GM12891 (cell line): ENCODE measurements at regions not wholly inside any gene's neighbourhood (a gene's known extent, or its start where the extent isn't known, plus 50 kb on each side); places are given as distances from the start of the nearest gene placed in this dataset.

ENCODE experiments used
- DNase-seq: peaks from one replicate; pipeline ENCODE4 v3.0.0; 2011; ENCODE audit warnings: low spot score; ENCODE audit not compliant: insufficient read length
- FAIRE-seq: peaks from 2 replicates; lab custom pipeline; 2011; peaks lifted over from hg19 to GRCh38; lab: Jason Lieb, UNC
- PAX5 ChIP-seq: IDR thresholded peaks from 2 replicates; pipeline ENCODE4 v1.6.1; 2011; ENCODE audit warnings: low read length, moderate library complexity, mild to moderate bottlenecking; ENCODE audit not compliant: insufficient read depth, severe bottlenecking
- POLR2A ChIP-seq: IDR thresholded peaks from 2 replicates; pipeline ENCODE4 v1.6.1; 2011; ENCODE audit warnings: low read depth, low read length, control low read depth
- POLR2AphosphoS5 ChIP-seq: IDR thresholded peaks from 2 replicates; pipeline ENCODE4 v1.6.1; 2011; ENCODE audit warnings: low read depth, low read length, control low read depth
- POU2F2 ChIP-seq: IDR thresholded peaks from 2 replicates; pipeline ENCODE4 v1.6.1; 2011; ENCODE audit warnings: low read depth, mild to moderate bottlenecking, control low read depth, low read length, moderate library complexity
- SPI1 ChIP-seq: IDR thresholded peaks from 2 replicates; pipeline ENCODE4 v1.6.1; 2011; ENCODE audit warnings: low read depth, low read length, control low read depth
- TAF1 ChIP-seq: IDR thresholded peaks from 2 replicates; pipeline ENCODE4 v1.6.1; 2011; ENCODE audit warnings: low read depth, low read length, control low read depth

DNA sequence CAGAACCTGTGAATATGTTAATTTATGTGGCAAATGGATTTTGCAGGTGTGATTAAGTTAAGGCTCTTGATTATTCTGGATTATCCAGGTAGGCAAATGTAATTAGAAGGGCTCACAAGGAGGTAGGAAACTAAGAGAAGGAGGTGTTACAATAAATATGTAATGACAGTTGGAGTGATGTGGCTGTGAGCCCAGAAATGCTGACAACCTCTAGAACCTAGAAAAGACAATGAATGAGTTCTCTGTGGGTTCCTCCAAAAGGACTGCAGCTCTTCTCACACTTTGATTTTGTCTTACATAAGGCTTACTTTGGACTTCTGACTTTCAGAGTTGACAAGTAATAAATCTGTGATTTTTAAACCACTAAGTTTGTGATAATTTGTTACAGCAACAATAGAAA is 406.6 kb upstream of the EPHA7 start:
- TF ChIP-seq PAX5 (no peak), SPI1 (no peak), TAF1 (no peak), POLR2A (no peak), POLR2AphosphoS5 (no peak), POU2F2 (no peak)
- DNase-seq = no peak
- no peak for FAIRE-seq

DNA sequence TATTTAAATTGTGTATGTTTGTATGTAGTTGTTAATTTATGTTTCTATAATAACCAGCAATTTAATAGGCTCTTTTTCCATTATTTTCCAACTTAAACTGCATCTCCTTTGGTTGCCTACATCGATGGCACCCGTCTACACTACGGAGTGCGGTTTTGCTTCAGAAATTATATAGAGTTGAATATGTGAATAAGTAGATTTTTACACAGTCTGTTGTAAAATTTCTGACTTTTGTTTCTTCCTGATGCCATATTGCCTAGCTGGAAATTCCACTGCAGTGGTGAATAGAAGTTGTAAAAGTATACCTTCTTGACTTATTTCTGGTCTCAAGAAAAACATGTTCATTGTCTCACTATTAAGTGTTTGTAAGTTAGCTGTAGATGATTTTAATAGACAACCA is 404.1 kb upstream of the EPHA7 start:
- TF ChIP-seq POLR2AphosphoS5 (no peak), POLR2A (no peak), SPI1 (no peak), TAF1 (no peak), POU2F2 (no peak), PAX5 (no peak)
- no peak for FAIRE-seq
- no peak for DNase-seq

DNA sequence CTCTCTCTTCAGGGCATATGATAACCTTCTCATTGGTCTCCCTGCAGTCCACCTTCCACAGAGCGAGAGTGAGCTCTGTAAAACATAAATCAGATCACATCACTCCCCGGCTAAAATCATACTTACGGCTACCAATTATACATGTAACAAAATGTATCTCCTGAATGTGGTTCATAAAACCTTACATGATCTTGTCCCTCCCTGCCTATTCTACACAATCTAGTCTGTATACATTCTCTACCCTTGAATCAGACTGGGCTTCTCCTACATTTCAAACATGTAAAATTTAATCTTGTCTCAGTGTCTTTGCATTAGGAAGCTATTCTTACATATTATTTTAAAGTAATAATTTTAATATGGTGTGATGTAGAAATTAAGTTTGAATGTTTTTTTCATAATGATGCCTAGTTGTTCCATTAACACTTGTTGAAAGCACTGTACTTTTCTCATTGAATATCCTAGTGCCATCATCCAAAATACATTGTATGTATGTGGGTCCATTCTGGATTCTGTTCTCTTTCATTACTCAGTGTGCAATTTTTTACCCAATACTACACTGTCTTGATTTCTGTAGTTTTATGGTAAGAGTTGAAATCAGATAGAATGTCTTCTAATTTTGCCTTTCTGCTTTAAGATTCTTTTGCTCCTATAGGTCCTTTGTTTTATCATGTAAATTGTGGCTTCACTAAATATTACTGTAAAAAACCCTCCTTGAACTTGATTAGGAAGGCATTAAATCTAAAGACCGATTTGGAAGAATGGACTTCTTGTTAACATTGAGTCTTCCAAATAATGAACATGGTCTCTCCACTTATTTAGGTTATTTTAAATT is 403.3 kb upstream of the EPHA7 start:
- no peak for DNase-seq
- no peak for FAIRE-seq
- TF ChIP-seq POU2F2 (no peak), POLR2AphosphoS5 (no peak), PAX5 (no peak), POLR2A (no peak), TAF1 (no peak), SPI1 (no peak)

DNA sequence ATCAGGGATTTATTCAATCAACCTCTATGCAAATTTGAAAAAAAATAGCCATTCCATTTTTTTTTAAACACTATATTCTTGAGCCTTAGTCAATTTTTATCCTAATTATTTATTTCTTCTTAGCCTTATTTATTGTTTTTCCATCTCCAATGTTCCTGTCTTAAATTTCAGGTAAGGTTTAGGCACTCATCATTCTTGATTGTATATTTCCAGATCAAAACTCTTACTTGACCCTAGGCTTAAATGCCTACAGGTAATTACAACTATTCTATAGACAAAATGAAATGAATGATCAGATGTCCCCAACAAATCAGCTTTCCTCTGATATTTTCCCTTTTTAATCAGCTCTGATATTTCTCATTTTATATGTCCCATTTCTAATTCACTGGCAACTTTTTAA is 402.6 kb upstream of the EPHA7 start:
- TF ChIP-seq POLR2AphosphoS5 (no peak), TAF1 (no peak), POLR2A (no peak), POU2F2 (no peak), PAX5 (no peak), SPI1 (no peak)
- FAIRE-seq (no peak), DNase-seq (no peak)

DNA sequence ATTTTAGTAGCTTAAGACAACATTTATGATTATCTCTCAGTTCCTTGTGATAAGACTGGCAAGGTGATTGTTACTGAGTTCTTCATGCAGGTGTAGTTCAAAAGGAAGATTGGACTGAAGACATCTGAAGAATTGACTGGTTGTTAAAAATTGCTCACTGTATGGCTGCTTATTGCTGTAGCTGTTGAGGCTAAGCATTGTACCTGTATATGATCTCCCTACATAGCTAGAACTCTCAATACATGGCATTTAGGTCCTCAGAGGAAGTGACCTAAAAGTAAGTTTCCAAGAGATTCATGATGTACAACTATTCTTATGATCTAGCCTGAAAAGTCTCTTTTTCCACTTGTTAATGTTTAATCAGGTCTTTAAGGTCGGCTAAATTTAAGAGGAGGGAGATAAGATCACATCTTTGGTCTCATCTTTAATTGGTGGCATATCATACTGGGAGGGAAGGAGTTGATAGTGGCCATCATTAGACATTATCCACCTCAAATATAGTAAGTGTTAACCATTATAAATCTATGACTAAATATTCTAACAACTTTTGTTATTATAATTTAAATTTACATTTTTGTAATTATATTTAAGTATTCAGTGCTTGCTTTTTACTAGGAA is 401.2 kb upstream of the EPHA7 start:
- FAIRE-seq = no peak

DNA sequence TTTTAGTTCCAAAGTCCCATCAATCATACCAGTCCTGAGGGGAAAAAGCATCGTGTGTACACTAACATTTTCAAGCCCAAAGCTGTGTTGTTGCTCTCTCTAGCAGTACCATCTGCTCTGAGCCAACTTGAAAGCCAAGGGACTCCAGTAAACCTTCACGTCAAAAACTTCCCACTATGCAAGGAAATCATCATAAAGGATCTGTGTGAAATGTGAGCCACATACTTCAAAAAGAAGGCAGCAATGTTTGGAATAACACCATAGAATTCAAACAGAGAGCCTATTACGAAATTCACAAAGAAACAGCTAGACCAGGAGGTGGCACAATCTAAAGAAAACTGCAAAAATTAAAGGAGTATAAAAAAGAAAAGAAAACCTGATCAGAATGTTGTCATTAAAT is 399.8 kb upstream of the EPHA7 start:
- no peak for DNase-seq
- no peak for FAIRE-seq
- TF ChIP-seq PAX5 (no peak), SPI1 (no peak), POLR2A (no peak), POLR2AphosphoS5 (no peak), POU2F2 (no peak), TAF1 (no peak)

More for the DNA sequence above, 401.2 kb upstream of the EPHA7 start:
- DNase-seq = no peak
- TF ChIP-seq SPI1 (no peak), POU2F2 (no peak), POLR2A (no peak), PAX5 (no peak), POLR2AphosphoS5 (no peak), TAF1 (no peak)

DNA sequence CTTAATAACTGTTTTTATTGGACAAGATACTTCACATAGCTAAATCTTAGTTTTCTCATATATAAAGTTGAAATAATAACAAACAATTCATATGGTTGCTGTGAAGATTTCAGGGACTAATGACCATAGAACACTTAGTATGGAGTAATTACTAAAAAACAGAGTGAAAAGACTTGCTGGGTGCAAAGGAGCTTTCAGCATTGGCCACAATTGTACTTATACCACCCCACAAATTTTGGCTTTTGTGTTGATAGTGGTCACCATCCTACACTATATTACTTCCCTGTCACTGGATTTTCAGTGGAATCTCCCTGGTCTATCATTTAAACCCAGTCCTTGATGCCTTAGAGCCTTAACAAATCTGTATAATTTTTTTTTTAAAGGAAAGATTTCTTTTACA is 398.6 kb upstream of the EPHA7 start:
- FAIRE-seq (no peak), DNase-seq (no peak)
- no peak for TF ChIP-seq POLR2A
- TF ChIP-seq PAX5 = no peak

DNA sequence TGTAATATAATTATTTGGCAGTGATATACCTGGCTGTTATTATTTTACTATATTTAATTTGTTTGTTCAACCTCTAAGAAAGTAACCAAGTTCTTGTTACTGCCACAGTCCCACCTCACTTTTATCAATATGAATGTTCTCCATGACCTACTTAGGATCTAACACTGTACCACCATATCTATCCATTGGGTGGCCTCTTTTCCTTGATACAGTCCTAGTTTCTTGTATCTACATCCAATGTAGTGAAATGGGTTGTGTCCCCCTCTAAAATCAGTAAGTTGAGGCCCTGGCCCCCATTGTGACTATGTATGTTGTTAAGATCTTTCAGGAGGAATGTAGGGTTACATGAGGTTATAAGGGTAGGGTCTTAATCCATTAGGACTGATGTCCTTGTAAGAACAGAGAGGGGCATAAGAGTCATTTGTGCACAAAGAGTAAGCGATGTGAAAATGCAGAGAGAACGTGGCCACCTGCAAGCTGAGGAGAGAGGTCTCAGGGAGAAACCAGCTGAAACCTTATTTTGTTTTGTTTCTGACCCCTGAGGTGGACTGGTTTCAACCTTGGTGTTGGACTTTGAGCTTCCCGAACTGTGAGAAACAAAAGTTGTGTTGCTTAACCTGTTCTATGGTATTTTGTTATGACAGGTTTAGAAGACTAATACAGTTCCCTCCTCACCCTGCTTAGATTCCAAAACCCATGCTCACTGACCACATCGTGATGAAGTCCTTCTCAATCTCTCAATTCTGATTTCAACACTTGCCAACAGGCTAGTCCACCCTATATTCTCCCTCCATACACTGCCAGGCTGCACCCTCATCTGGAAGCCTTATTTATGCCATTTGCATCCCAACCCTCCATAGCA is 387.3 kb upstream of the EPHA7 start:
- TF ChIP-seq PAX5 (no peak), POLR2A (no peak), POU2F2 (no peak)
- DNase-seq (no peak), FAIRE-seq (no peak)

GRCh38 chr6:93801101-93801847 is 381.9 kb upstream of the EPHA7 start:
- FAIRE-seq = no peak
- TF ChIP-seq TAF1 (no peak), SPI1 (no peak), POU2F2 (no peak), POLR2AphosphoS5 (no peak), PAX5 (no peak), POLR2A (no peak)
- DNase-seq = no peak
